Endodermal cell (in vitro differentiated cells): ENCODE measurements at regions not wholly inside any gene's neighbourhood (a gene's known extent, or its start where the extent isn't known, plus 50 kb on each side); places are given as distances from the start of the nearest gene placed in this dataset.

Experiments
- DNase-seq: peaks from one replicate; pipeline ENCODE4 v3.0.0-alpha.2; 2017
- H3K27ac ChIP-seq: 2 replicates; pipeline ENCODE4 v1.5.1; 2013; ENCODE audit warnings: mild to moderate bottlenecking, low read depth, low read length, moderate library complexity
- H3K27me3 ChIP-seq: 2 replicates; pipeline ENCODE4 v1.6.1; 2013; ENCODE audit warnings: mild to moderate bottlenecking, low read length, moderate library complexity; ENCODE audit not compliant: insufficient read depth, control insufficient read depth, poor library complexity, severe bottlenecking
- H3K36me3 ChIP-seq: 2 replicates; pipeline ENCODE4 v1.7.0; 2013; ENCODE audit warnings: mild to moderate bottlenecking, low read length, moderate library complexity; ENCODE audit not compliant: control insufficient read depth, insufficient read depth
- H3K4me1 ChIP-seq: one replicate; pipeline ENCODE4 v1.7.0; 2013; ENCODE audit warnings: low read length; ENCODE audit not compliant: control insufficient read depth, insufficient read depth
- H3K4me3 ChIP-seq: 2 replicates; pipeline ENCODE4 v1.5.1; 2013; ENCODE audit warnings: mild to moderate bottlenecking, low read length, moderate library complexity
- H3K9ac ChIP-seq: 2 replicates; pipeline ENCODE4 v1.6.1; 2013; ENCODE audit warnings: mild to moderate bottlenecking, low read length, moderate library complexity; ENCODE audit not compliant: poor library complexity, severe bottlenecking; ENCODE audit errors: extremely low read depth
- H3K9me3 ChIP-seq: 2 replicates; pipeline ENCODE4 v1.6.1; 2013; ENCODE audit warnings: mild to moderate bottlenecking, low read length, moderate library complexity; ENCODE audit not compliant: control insufficient read depth
- H3K27ac Mint-ChIP-seq: 2 replicates; pipeline ENCODE4 v1.8.0; 2020; ENCODE audit warnings: mixed read lengths
- H3K27me3 Mint-ChIP-seq: 2 replicates; pipeline ENCODE4 v1.8.0; 2021; ENCODE audit warnings: mild to moderate bottlenecking, mixed read lengths; ENCODE audit not compliant: insufficient read depth
- H3K36me3 Mint-ChIP-seq: 2 replicates; pipeline ENCODE4 v1.8.0; 2020; ENCODE audit warnings: low read depth, mixed read lengths
- H3K4me1 Mint-ChIP-seq: 2 replicates; pipeline ENCODE4 v1.8.0; 2020; ENCODE audit warnings: mixed read lengths
- H3K4me3 Mint-ChIP-seq: 2 replicates; pipeline ENCODE4 v1.8.0; 2020; ENCODE audit warnings: mild to moderate bottlenecking, moderate library complexity, mixed read lengths
- H3K9me3 Mint-ChIP-seq: 2 replicates; pipeline ENCODE4 v1.8.0; 2020; ENCODE audit warnings: mild to moderate bottlenecking, mixed read lengths
- CTCF ChIP-seq: fragments of 200-600 bp; sonication (generic); conservative IDR thresholded peaks from 2 replicates; pipeline ENCODE4 v1.5.0; 2021; ENCODE audit warnings: antibody characterized with exemption, mild to moderate bottlenecking
- WGBS, 2 experiments: methylation state at CpG; one replicate each; pipeline versions ENCODE4 v1.1.5 to v1.1.7; 2013; ENCODE audit warnings: missing lambda C conversion rate in 2 of 2, mixed read lengths in 1 of 2; ENCODE audit not compliant: insufficient coverage in 1 of 2, insufficient read length in 1 of 2; 5-methylcytosine and 5-hydroxymethylcytosine counted together

GRCh38 chr16:16905850-16906249, 526.9 kb downstream of the NPIPA7 start:
- no peak for DNase-seq
- 67 to 85% methylated on average over 1 to 3 of the region's 3 CpGs for WGBS, 2 experiments
- no peaks in the 10 kb centered on the region for H3K36me3 ChIP-seq
- H3K9me3 ChIP-seq, result no peaks in the 10 kb centered on the region
- Mint-ChIP-seq H3K4me3 (no peak overlapping the region), H3K36me3 (no peaks in the 10 kb centered on the region), H3K4me1 (peaks cover 3% of the 10 kb centered on the region), H3K27me3 (peaks cover 9% of the 10 kb centered on the region), H3K9me3 (no peaks in the 10 kb centered on the region), H3K27ac (no peak overlapping the region)
- no peaks in the 10 kb centered on the region for H3K27me3 ChIP-seq
- no peaks in the 10 kb centered on the region for H3K4me1 ChIP-seq
- H3K27ac ChIP-seq, result no peak overlapping the region
- no peak for TF ChIP-seq CTCF
- H3K9ac ChIP-seq, result no peak overlapping the region
- H3K4me3 ChIP-seq, result no peak overlapping the region

DNA sequence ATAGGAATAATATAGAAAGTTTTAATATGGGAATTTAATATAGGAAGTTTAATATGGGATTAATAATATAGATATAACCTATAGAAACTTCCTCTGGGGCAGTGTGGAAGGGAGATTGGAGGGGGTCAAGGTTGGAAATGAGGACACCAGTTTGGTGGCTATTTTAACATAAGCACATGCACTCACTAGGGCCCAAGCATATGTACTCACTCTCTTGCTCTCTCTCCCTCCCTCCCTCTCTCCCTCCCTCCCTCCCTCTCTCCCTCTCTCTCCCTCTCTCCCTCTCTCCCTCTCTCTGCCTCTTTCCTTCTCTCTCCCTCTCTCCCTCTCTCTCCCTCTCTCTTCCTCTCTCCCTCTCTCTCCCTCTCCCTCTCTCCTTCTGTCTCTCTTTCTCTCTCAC, 528.1 kb downstream of the NPIPA7 start:
- H3K36me3 ChIP-seq, result no peaks in the 10 kb centered on the region
- peaks cover 8% of the 10 kb centered on the region for H3K9me3 Mint-ChIP-seq
- H3K36me3 Mint-ChIP-seq, result no peaks in the 10 kb centered on the region
- no peak overlapping the region for H3K4me3 ChIP-seq
- H3K9me3 ChIP-seq, result peaks cover 9% of the 10 kb centered on the region
- no peak for DNase-seq
- no peak overlapping the region for H3K9ac ChIP-seq
- H3K27ac Mint-ChIP-seq, result no peak overlapping the region
- no peak overlapping the region for H3K4me3 Mint-ChIP-seq
- no peaks in the 10 kb centered on the region for H3K4me1 ChIP-seq
- H3K4me1 Mint-ChIP-seq, result peaks cover 3% of the 10 kb centered on the region
- H3K27ac ChIP-seq, result no peak overlapping the region
- H3K27me3 ChIP-seq, result no peaks in the 10 kb centered on the region
- H3K27me3 Mint-ChIP-seq, result peaks cover 13% of the 10 kb centered on the region
- TF ChIP-seq CTCF, result no peak

DNA sequence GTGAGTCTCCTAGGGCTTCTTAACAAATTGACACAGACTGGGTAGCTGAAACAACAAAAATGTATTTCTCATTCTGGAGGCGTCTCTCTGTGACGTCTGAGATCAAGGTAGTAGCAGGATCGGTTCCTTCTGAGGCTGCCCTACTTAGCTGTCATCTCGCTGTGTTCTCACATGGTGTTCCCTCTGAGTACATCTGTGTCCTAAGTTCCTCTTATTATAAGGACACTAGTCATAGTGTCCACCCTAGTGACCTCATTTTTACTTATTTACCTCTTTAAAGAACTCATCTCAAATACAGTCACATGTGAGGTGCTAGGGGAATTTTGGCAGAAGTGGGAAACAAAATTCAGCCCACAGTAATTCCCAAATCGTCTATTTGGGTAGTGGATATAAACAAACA, 529.1 kb downstream of the NPIPA7 start:
- H3K27me3 Mint-ChIP-seq, result peaks cover 15% of the 10 kb centered on the region
- 93 to 94% methylated on average over 5 of the region's 5 CpGs for WGBS, 2 experiments
- DNase-seq, result no peak

More for the DNA sequence above, 529.1 kb downstream of the NPIPA7 start:
- no peak overlapping the region for H3K4me3 Mint-ChIP-seq
- Histone ChIP-seq H3K27ac (no peak overlapping the region), H3K9ac (no peak overlapping the region), H3K36me3 (no peaks in the 10 kb centered on the region), H3K9me3 (peaks cover 19% of the 10 kb centered on the region), H3K4me1 (no peaks in the 10 kb centered on the region), H3K4me3 (no peak overlapping the region), H3K27me3 (no peaks in the 10 kb centered on the region)
- no peak for TF ChIP-seq CTCF
- peaks cover 15% of the 10 kb centered on the region for H3K9me3 Mint-ChIP-seq
- no peak overlapping the region for H3K27ac Mint-ChIP-seq
- no peaks in the 10 kb centered on the region for H3K36me3 Mint-ChIP-seq
- peaks cover 3% of the 10 kb centered on the region for H3K4me1 Mint-ChIP-seq
